WTC11 (cell line): ENCODE measurements at regions not wholly inside any gene's neighbourhood (a gene's known extent, or its start where the extent isn't known, plus 50 kb on each side); places are given as distances from the start of the nearest gene placed in this dataset.
"Not testable (repeated sequence)": the region's sequence is repeated elsewhere in the genome, so short reads cannot be mapped to it uniquely, and the experiment has no call there.

ENCODE experiments used
- ATAC-seq: fragments of 200-7000 bp; cut with Tn5 transposase; 2 replicates; pipeline ENCODE4 v1.10.0; 2021; ENCODE audit warnings: mild to moderate bottlenecking, moderate library complexity
- CTCF ChIA-PET: fragments of 300-600 bp; sonication (Branson Sonifier 250); formaldehyde crosslinking; loops from one replicate; lab custom pipeline; 2021; ENCODE audit warnings: antibody characterized with exemption; lab: Charles Lee
- POLR2A ChIA-PET: fragments of 350-600 bp; sonication (Branson Sonifier 250); formaldehyde crosslinking; loops from one replicate; lab custom pipeline; 2021; ENCODE audit warnings: antibody characterized with exemption; lab: Charles Lee
- DNase-seq: peaks from one replicate; pipeline ENCODE4 v3.0.0; 2021; ENCODE audit warnings: low spot score
- H3K27ac Mint-ChIP-seq: 2 replicates; pipeline ENCODE4 v1.8.0; 2021; ENCODE audit warnings: mixed read lengths
- H3K27me3 Mint-ChIP-seq: 2 replicates; pipeline ENCODE4 v1.8.0; 2021; ENCODE audit warnings: low read depth, mild to moderate bottlenecking, moderate library complexity, mixed read lengths
- H3K36me3 Mint-ChIP-seq: 2 replicates; pipeline ENCODE4 v1.8.0; 2021; ENCODE audit warnings: mixed read lengths
- H3K4me1 Mint-ChIP-seq: 2 replicates; pipeline ENCODE4 v1.8.0; 2022; ENCODE audit warnings: mixed read lengths
- H3K4me3 Mint-ChIP-seq: 2 replicates; pipeline ENCODE4 v1.8.0; 2021; ENCODE audit warnings: mild to moderate bottlenecking, moderate library complexity, mixed read lengths
- H3K9me3 Mint-ChIP-seq: 2 replicates; pipeline ENCODE4 v1.8.0; 2021; ENCODE audit warnings: mixed read lengths
- ARID4B ChIP-seq: sonication (generic); formaldehyde crosslinking; IDR thresholded peaks from 2 replicates; pipeline ENCODE4 v1.8.0; 2023; ENCODE audit warnings: missing genetic modification reagents, mild to moderate bottlenecking, borderline replicate concordance
- E2F4 ChIP-seq: sonication (generic); formaldehyde crosslinking; IDR thresholded peaks from 2 replicates; pipeline ENCODE4 v1.8.1; 2022; ENCODE audit warnings: low read depth, mild to moderate bottlenecking, moderate library complexity, missing genetic modification reagents, borderline replicate concordance
- FOXJ3 ChIP-seq: sonication (generic); formaldehyde crosslinking; IDR thresholded peaks from 2 replicates; pipeline ENCODE4 v1.9.0; 2021; ENCODE audit warnings: missing genetic modification reagents, mild to moderate bottlenecking, borderline replicate concordance
- HMGA2 ChIP-seq: fragments of 250-450 bp; sonication (Bioruptor Pico); IDR thresholded peaks from 2 replicates; pipeline ENCODE4 v1.4.0; 2021; ENCODE audit warnings: mild to moderate bottlenecking, moderate library complexity
- NR1H2 ChIP-seq: sonication (generic); formaldehyde crosslinking; IDR thresholded peaks from 2 replicates; pipeline ENCODE4 v1.9.0; 2021; ENCODE audit warnings: mild to moderate bottlenecking, moderate library complexity, missing genetic modification reagents
- NR3C1 ChIP-seq: sonication (generic); formaldehyde crosslinking; conservative IDR thresholded peaks from 2 replicates; pipeline ENCODE4 v1.8.1; 2023; ENCODE audit warnings: low read depth, mild to moderate bottlenecking, missing genetic modification reagents
- ZBTB21 ChIP-seq: sonication (generic); formaldehyde crosslinking; IDR thresholded peaks from 2 replicates; pipeline ENCODE4 v1.8.1; 2023; ENCODE audit warnings: mild to moderate bottlenecking, missing genetic modification reagents, borderline replicate concordance
- ZNF263 ChIP-seq: sonication (generic); formaldehyde crosslinking; IDR thresholded peaks from 2 replicates; pipeline ENCODE4 v1.8.1; 2022; ENCODE audit warnings: low read depth, mild to moderate bottlenecking, moderate library complexity, missing genetic modification reagents
- ZNF317 ChIP-seq: sonication (generic); formaldehyde crosslinking; IDR thresholded peaks from 2 replicates; pipeline ENCODE4 v1.8.1; 2023; ENCODE audit warnings: low read depth, mild to moderate bottlenecking, moderate library complexity, missing genetic modification reagents, borderline replicate concordance
- ZNF425 ChIP-seq: fragments of 250-450 bp; sonication (Bioruptor Pico); conservative IDR thresholded peaks from 2 replicates; pipeline ENCODE4 v1.9.0; 2021; ENCODE audit warnings: mild to moderate bottlenecking
- ZNF532 ChIP-seq: fragments of 250-450 bp; sonication (Bioruptor Pico); IDR thresholded peaks from 2 replicates; pipeline ENCODE4 v1.9.0; 2021; ENCODE audit warnings: mild to moderate bottlenecking, borderline replicate concordance

GRCh38 chr7:25602730-25603426 is 374.6 kb upstream of the NPVF start:
- TF ChIP-seq HMGA2 (CRISPR knock-in tag) = peak; percentile 91
- H3K9me3 Mint-ChIP-seq, ATAC-seq, DNase-seq, H3K4me1 Mint-ChIP-seq, H3K27me3 Mint-ChIP-seq, POLR2A ChIA-PET, H3K36me3 Mint-ChIP-seq, H3K27ac Mint-ChIP-seq, CTCF ChIA-PET: not testable (repeated sequence)
- H3K4me3 Mint-ChIP-seq = peak overlapping the region; percentile 70

GRCh38 chr7:25603427-25603740 is 375.1 kb upstream of the NPVF start:
- DNase-seq, CTCF ChIA-PET, H3K36me3 Mint-ChIP-seq, ATAC-seq, H3K9me3 Mint-ChIP-seq, H3K27ac Mint-ChIP-seq, H3K27me3 Mint-ChIP-seq, H3K4me1 Mint-ChIP-seq, POLR2A ChIA-PET: not testable (repeated sequence)
- H3K4me3 Mint-ChIP-seq = peak overlapping the region; percentile 70

- Mint-ChIP-seq H3K36me3 (peaks cover 11% of the 10 kb centered on the region), H3K4me3 (no peak overlapping the region), H3K4me1 (no peaks in the 10 kb centered on the region), H3K9me3 (peaks cover 23% of the 10 kb centered on the region), H3K27ac (no peak overlapping the region), H3K27me3 (no peaks in the 10 kb centered on the region; the same call in none of the 2 replicates)
- ChIA-PET POLR2A (no interaction called here), CTCF (no interaction called here)
- no peak for ATAC-seq
- no peak for DNase-seq
- TF ChIP-seq ZNF317 = no peak
- TF ChIP-seq NR1H2 (CRISPR knock-in tag) = no peak
- no peak for TF ChIP-seq E2F4 (CRISPR knock-in tag)
- TF ChIP-seq ZNF532 (CRISPR knock-in tag) = no peak
- TF ChIP-seq ZNF263 (CRISPR knock-in tag) = no peak
- TF ChIP-seq NR3C1 (CRISPR knock-in tag) = no peak
- no peak for TF ChIP-seq ARID4B (CRISPR knock-in tag)
- TF ChIP-seq FOXJ3 (CRISPR knock-in tag) = no peak
- no peak for TF ChIP-seq ZBTB21 (CRISPR knock-in tag)
- TF ChIP-seq ZNF425 (CRISPR knock-in tag) = no peak
Measured at GRCh38 chr7:25611196-25611595, 382.9 kb upstream of the NPVF start.
